SIG-M5 (cell line): ENCODE measurements at regions not wholly inside any gene's neighbourhood (a gene's known extent, or its start where the extent isn't known, plus 50 kb on each side); places are given as distances from the start of the nearest gene placed in this dataset.
"Not testable (repeated sequence)": the region's sequence is repeated elsewhere in the genome, so short reads cannot be mapped to it uniquely, and the experiment has no call there.

Source experiments
- DNase-seq: peaks from one replicate; lab custom pipeline; 2025; lab: John Stamatoyannopoulos, UW

DNA sequence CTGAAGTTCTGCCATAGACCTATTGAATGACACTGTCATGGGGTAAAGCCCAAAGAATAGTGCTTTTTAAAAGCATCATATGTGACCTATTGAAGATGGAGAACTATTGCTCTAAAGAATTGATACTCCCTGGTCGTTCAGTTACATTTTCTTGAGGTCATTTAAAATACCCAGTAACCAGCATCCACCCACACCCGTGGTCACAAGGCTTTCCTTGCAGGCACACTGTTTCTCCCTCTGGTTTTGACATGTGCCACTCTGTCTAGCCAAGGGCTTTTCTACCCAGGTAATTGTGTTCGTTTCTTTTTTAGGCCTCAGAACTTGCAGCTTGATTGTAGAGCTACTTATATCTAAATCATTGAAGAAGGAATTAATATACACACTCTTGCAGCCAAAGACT, 68.3 kb upstream of the LYZL2 start:
- no peak for DNase-seq

- not testable (repeated sequence) for DNase-seq
These were observed 67.7 kb upstream of the LYZL2 start for GRCh38 chr10:30697221-30697620.

GRCh38 chr10:30696416-30697185, 67.0 kb upstream of the LYZL2 start:
- not testable (repeated sequence) for DNase-seq

GRCh38 chr10:30695481-30696236, 66.1 kb upstream of the LYZL2 start:
- not testable (repeated sequence) for DNase-seq

GRCh38 chr10:30694518-30695228, 65.1 kb upstream of the LYZL2 start:
- DNase-seq = no peak

- DNase-seq = no peak
These were observed 62.1 kb upstream of the LYZL2 start for GRCh38 chr10:30691639-30692015.

GRCh38 chr10:30690948-30691638, 61.5 kb upstream of the LYZL2 start:
- DNase-seq = not testable (repeated sequence)

DNA sequence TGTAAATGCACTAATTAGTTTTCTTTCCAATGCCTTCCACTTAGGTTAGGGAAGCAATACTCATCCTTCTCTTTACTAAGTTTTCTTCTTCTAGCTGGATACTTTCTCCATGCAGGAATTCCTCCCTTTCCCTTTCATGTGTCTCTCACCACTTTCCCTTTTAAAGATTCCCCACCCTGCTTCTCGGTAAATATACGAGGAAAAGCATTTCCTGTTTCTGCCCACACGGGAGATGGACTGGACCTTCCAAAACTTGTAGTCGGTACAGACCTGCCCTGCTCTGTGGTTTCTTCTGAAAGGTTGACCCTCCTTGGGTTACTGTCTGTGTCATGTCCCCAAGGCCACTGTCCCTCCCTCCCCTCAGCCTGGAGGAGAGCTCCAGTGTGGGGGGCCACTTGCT, 58.9 kb upstream of the LYZL2 start:
- no peak for DNase-seq

DNA sequence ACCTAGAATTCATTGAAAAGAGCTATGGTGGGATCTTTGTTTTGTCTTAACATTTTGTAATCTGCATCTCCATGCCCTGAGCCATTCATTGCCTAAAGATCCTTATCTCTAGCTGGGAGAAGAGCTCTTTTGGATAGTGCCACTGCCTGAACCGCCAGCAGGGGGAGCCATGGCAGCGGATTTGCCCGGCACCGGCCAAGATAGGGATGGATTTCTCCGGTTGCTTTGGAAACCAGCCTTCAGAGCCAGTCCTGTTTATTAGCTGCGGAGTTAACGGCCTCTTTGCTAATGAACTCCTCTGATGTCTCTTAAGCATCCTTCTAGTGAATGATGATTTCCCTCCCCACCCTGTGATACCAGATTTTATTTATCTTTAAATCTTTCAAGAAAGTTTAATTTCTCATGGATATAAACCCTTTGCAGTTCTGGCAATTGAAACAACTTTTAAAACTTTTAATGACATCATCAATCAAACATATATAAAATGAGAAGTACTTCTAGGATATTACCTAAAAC, 58.2 kb upstream of the LYZL2 start:
- DNase-seq = no peak

GRCh38 chr10:30686708-30687107, 57.2 kb upstream of the LYZL2 start:
- no peak for DNase-seq

GRCh38 chr10:30683496-30683895, 53.9 kb upstream of the LYZL2 start:
- DNase-seq = no peak

- DNase-seq = not testable (repeated sequence)
These were observed 53.0 kb upstream of the LYZL2 start for GRCh38 chr10:30682377-30683199.

DNA sequence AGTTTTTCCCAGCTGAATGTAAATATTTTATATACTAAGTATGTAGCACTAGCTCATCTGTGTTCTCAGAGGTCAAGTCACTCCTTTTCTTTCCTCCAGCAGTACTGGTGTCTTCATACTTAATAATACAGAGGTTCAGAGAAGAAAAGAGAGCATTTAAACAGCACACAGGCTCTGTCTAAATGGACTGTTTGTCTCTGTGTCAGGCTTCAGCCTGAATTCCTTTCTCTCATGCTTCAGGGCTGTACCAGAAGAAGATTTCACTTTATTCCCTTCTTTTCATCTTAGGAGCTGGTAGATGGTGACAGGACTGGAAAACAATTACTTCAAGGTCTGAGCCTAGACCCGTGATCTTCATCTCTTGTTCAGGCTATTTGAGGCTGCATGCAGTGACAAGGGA, 51.4 kb upstream of the LYZL2 start:
- no peak for DNase-seq
